WTC11 (cell line): ENCODE measurements at regions not wholly inside any gene's neighbourhood (a gene's known extent, or its start where the extent isn't known, plus 50 kb on each side); places are given as distances from the start of the nearest gene placed in this dataset.

Source experiments
- CREB1 ChIP-seq: sonication (generic); formaldehyde crosslinking; IDR thresholded peaks from 2 replicates; pipeline ENCODE4 v1.8.0; 2023; ENCODE audit warnings: mild to moderate bottlenecking, missing genetic modification reagents
- ESRRA ChIP-seq: sonication (generic); formaldehyde crosslinking; IDR thresholded peaks from 2 replicates; pipeline ENCODE4 v1.8.1; 2022; ENCODE audit warnings: mild to moderate bottlenecking, missing genetic modification reagents, borderline replicate concordance
- FOXP1 ChIP-seq: sonication (generic); formaldehyde crosslinking; IDR thresholded peaks from 2 replicates; pipeline ENCODE4 v1.8.0; 2022; ENCODE audit warnings: missing genetic modification reagents, mild to moderate bottlenecking, moderate library complexity, borderline replicate concordance
- JUN ChIP-seq: sonication (generic); formaldehyde crosslinking; IDR thresholded peaks from 2 replicates; pipeline ENCODE4 v1.8.0; 2023; ENCODE audit warnings: mild to moderate bottlenecking, missing genetic modification reagents
- SMAD4 ChIP-seq: sonication (generic); formaldehyde crosslinking; IDR thresholded peaks from 2 replicates; pipeline ENCODE4 v1.8.0; 2022; ENCODE audit warnings: mild to moderate bottlenecking, missing genetic modification reagents
- SP1 ChIP-seq: sonication (generic); formaldehyde crosslinking; conservative IDR thresholded peaks from 2 replicates; pipeline ENCODE4 v1.8.1; 2022; ENCODE audit warnings: missing genetic modification reagents
- TEAD4 ChIP-seq: sonication (generic); formaldehyde crosslinking; IDR thresholded peaks from 2 replicates; pipeline ENCODE4 v1.8.0; 2022; ENCODE audit warnings: mild to moderate bottlenecking, missing genetic modification reagents
- TF ChIP-seq, protein P1 (sequence below): fragments of 200-600 bp; IDR thresholded peaks from 2 replicates; pipeline ENCODE4 v1.8.0; 2022; ENCODE audit warnings: antibody characterized with exemption
- TF ChIP-seq, protein P2 (sequence below): fragments of 250-450 bp; sonication (Bioruptor Pico); IDR thresholded peaks from 2 replicates; pipeline ENCODE4 v1.9.0; 2021; ENCODE audit warnings: mild to moderate bottlenecking
- TF ChIP-seq, protein P3 (sequence below): sonication (generic); formaldehyde crosslinking; IDR thresholded peaks from 2 replicates; pipeline ENCODE4 v1.8.1; 2023; ENCODE audit warnings: mild to moderate bottlenecking, missing genetic modification reagents
- TF ChIP-seq, protein P4 (sequence below): sonication (generic); formaldehyde crosslinking; IDR thresholded peaks from 2 replicates; pipeline ENCODE4 v1.8.1; 2022; ENCODE audit warnings: mild to moderate bottlenecking, missing genetic modification reagents, moderate library complexity, borderline replicate concordance

DNA sequence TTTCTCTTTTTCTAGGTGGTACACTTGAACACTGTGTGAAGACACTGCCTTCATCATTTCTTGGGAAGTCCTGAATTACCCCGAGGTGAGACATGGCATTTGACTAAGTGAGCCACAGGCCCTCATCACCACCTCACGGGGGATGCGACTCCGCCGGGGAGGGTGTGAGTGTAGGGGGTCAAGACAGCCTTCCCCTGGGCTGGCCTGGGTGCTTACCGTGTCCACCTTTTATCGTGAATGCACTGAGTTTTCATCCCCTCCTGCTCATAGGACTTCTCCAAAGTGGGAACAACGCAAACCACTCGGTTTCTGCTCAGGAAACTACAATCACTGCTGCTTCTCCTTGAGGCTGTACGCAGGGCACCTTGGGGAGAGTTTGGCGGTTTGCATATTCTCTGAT lies 176.9 kb downstream of the SH2D4B start:
- no peak for TF ChIP-seq CREB1 (CRISPR knock-in tag)
- no peak for TF ChIP-seq TEAD4 (CRISPR knock-in tag)
- no peak for TF ChIP-seq SP1 (CRISPR knock-in tag)
- TF ChIP-seq, protein P1, sequence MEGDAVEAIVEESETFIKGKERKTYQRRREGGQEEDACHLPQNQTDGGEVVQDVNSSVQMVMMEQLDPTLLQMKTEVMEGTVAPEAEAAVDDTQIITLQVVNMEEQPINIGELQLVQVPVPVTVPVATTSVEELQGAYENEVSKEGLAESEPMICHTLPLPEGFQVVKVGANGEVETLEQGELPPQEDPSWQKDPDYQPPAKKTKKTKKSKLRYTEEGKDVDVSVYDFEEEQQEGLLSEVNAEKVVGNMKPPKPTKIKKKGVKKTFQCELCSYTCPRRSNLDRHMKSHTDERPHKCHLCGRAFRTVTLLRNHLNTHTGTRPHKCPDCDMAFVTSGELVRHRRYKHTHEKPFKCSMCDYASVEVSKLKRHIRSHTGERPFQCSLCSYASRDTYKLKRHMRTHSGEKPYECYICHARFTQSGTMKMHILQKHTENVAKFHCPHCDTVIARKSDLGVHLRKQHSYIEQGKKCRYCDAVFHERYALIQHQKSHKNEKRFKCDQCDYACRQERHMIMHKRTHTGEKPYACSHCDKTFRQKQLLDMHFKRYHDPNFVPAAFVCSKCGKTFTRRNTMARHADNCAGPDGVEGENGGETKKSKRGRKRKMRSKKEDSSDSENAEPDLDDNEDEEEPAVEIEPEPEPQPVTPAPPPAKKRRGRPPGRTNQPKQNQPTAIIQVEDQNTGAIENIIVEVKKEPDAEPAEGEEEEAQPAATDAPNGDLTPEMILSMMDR: no peak
- no peak for TF ChIP-seq FOXP1 (CRISPR knock-in tag)
- no peak for TF ChIP-seq ESRRA
- TF ChIP-seq, protein P2, sequence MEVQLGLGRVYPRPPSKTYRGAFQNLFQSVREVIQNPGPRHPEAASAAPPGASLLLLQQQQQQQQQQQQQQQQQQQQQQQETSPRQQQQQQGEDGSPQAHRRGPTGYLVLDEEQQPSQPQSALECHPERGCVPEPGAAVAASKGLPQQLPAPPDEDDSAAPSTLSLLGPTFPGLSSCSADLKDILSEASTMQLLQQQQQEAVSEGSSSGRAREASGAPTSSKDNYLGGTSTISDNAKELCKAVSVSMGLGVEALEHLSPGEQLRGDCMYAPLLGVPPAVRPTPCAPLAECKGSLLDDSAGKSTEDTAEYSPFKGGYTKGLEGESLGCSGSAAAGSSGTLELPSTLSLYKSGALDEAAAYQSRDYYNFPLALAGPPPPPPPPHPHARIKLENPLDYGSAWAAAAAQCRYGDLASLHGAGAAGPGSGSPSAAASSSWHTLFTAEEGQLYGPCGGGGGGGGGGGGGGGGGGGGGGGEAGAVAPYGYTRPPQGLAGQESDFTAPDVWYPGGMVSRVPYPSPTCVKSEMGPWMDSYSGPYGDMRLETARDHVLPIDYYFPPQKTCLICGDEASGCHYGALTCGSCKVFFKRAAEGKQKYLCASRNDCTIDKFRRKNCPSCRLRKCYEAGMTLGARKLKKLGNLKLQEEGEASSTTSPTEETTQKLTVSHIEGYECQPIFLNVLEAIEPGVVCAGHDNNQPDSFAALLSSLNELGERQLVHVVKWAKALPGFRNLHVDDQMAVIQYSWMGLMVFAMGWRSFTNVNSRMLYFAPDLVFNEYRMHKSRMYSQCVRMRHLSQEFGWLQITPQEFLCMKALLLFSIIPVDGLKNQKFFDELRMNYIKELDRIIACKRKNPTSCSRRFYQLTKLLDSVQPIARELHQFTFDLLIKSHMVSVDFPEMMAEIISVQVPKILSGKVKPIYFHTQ (CRISPR knock-in tag): no peak
- TF ChIP-seq, protein P3, sequence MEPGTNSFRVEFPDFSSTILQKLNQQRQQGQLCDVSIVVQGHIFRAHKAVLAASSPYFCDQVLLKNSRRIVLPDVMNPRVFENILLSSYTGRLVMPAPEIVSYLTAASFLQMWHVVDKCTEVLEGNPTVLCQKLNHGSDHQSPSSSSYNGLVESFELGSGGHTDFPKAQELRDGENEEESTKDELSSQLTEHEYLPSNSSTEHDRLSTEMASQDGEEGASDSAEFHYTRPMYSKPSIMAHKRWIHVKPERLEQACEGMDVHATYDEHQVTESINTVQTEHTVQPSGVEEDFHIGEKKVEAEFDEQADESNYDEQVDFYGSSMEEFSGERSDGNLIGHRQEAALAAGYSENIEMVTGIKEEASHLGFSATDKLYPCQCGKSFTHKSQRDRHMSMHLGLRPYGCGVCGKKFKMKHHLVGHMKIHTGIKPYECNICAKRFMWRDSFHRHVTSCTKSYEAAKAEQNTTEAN (CRISPR knock-in tag): no peak
- TF ChIP-seq JUN (CRISPR knock-in tag): no peak
- TF ChIP-seq, protein P4, sequence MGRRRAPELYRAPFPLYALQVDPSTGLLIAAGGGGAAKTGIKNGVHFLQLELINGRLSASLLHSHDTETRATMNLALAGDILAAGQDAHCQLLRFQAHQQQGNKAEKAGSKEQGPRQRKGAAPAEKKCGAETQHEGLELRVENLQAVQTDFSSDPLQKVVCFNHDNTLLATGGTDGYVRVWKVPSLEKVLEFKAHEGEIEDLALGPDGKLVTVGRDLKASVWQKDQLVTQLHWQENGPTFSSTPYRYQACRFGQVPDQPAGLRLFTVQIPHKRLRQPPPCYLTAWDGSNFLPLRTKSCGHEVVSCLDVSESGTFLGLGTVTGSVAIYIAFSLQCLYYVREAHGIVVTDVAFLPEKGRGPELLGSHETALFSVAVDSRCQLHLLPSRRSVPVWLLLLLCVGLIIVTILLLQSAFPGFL (CRISPR knock-in tag): no peak
- TF ChIP-seq SMAD4 (CRISPR knock-in tag): no peak
